ENCODE measurements at regions not wholly inside any gene's neighbourhood (a gene's known extent, or its start where the extent isn't known, plus 50 kb on each side); places are given as distances from the start of the nearest gene placed in this dataset.
A peak's percentile ranks its signal among the peaks of the same experiment; 100 is the strongest.
"Not testable (repeated sequence)": the region's sequence is repeated elsewhere in the genome, so short reads cannot be mapped to it uniquely, and the experiment has no call there.

GRCh38 chr3:144494651-144495050, 523.0 kb downstream of the DIPK2A start:
- not testable (repeated sequence) for H3K4me1 ChIP-seq (ENCODE audit: insufficient read depth); H3K4me3 Mint-ChIP-seq; DNase-seq (ENCODE audit: low spot score); H3K27ac Mint-ChIP-seq; H3K79me2 ChIP-seq (replicated peaks; ENCODE audit: insufficient read depth); ATAC-seq; H3K27ac ChIP-seq (ENCODE audit: low read depth); H2AFZ ChIP-seq; H3K36me3 ChIP-seq (ENCODE audit: insufficient read depth); H3K9me3 Mint-ChIP-seq; H3K9me2 ChIP-seq (ENCODE audit: insufficient read depth); H3K27me3 Mint-ChIP-seq (ENCODE audit: insufficient read depth, low read depth, poor library complexity); H3K4me3 ChIP-seq; H3F3A ChIP-seq (replicated peaks; ENCODE audit: low read depth); H3K4me2 ChIP-seq; H3K27me3 ChIP-seq (ENCODE audit: insufficient read depth); H3K36me3 Mint-ChIP-seq (ENCODE audit: low read depth); H4K20me1 ChIP-seq (replicated peaks; ENCODE audit: insufficient read depth)
- peaks cover 12% of the 10 kb centered on the region for H3K4me1 Mint-ChIP-seq
- TF ChIP-seq CTCF (conservative IDR thresholded peaks at IDR 0.05; ENCODE audit: low read depth in 2 of 2) = 0 out of 4 replicates have a peak, but pooled peaks of 1 of the 2 experiments have one; percentile 11

- no peaks in the 10 kb centered on the region for H3K27me3 Mint-ChIP-seq (ENCODE audit: insufficient read depth, low read depth, poor library complexity)
- H3K9me2 ChIP-seq (ENCODE audit: insufficient read depth) = peaks cover 4% of the 10 kb centered on the region; the same call in 1 of the 2 replicates
- H3K36me3 ChIP-seq (ENCODE audit: insufficient read depth) = no peaks in the 10 kb centered on the region
- no peaks in the 10 kb centered on the region for H3K4me1 ChIP-seq (ENCODE audit: insufficient read depth)
- ATAC-seq (no peak), DNase-seq (ENCODE audit: low spot score) (no peak)
- H3K9me3 Mint-ChIP-seq = no peaks in the 10 kb centered on the region
- H2AFZ ChIP-seq = 0 out of 2 replicates have a peak overlapping the region, but pooled peaks have one; percentile 60
- H3K4me1 Mint-ChIP-seq = peaks cover 10% of the 10 kb centered on the region
- no peaks in the 10 kb centered on the region for H3K27me3 ChIP-seq (ENCODE audit: insufficient read depth)
- H3F3A ChIP-seq (replicated peaks; ENCODE audit: low read depth) = no peaks in the 10 kb centered on the region
- H3K79me2 ChIP-seq (replicated peaks; ENCODE audit: insufficient read depth) = no peaks in the 10 kb centered on the region
- no peak overlapping the region for H3K27ac Mint-ChIP-seq
- H3K4me2 ChIP-seq = no peak overlapping the region
- no peak overlapping the region for H3K27ac ChIP-seq (ENCODE audit: low read depth)
- H3K36me3 Mint-ChIP-seq (ENCODE audit: low read depth) = no peaks in the 10 kb centered on the region
- H3K4me3 Mint-ChIP-seq = no peak overlapping the region
- no peaks in the 10 kb centered on the region for H4K20me1 ChIP-seq (replicated peaks; ENCODE audit: insufficient read depth)
- no peak overlapping the region for H3K4me3 ChIP-seq
- no peak for TF ChIP-seq REST (IDR thresholded peaks at IDR 0.05; ENCODE audit: unreplicated experiment)
- TF ChIP-seq ZNF331 (CRISPR knock-in tag; IDR thresholded peaks at IDR 0.05; ENCODE audit: low read depth) = no peak
- no peak for TF ChIP-seq JUNB (IDR thresholded peaks at IDR 0.05; ENCODE audit: unreplicated experiment)
- TF ChIP-seq EZH2 (IDR thresholded peaks at IDR 0.05; ENCODE audit: low read depth, unreplicated experiment) = no peak
- TF ChIP-seq CREB1 (CRISPR knock-in tag; IDR thresholded peaks at IDR 0.05; ENCODE audit: low read depth) = no peak
- TF ChIP-seq POLR2AphosphoS5 (IDR thresholded peaks at IDR 0.05; ENCODE audit: low read depth) = no peak
- TF ChIP-seq ZNF114 (CRISPR knock-in tag; IDR thresholded peaks at IDR 0.05) = no peak
- no peak for TF ChIP-seq STAT1 (IDR thresholded peaks at IDR 0.05; ENCODE audit: unreplicated experiment)
- TF ChIP-seq EZH2phosphoT487 (IDR thresholded peaks at IDR 0.05; ENCODE audit: unreplicated experiment) = no peak
- TF ChIP-seq NANOG (IDR thresholded peaks at IDR 0.05; ENCODE audit: borderline replicate concordance) = no peak
- TF ChIP-seq ETS1 (IDR thresholded peaks at IDR 0.05) = no peak
These were observed 524.7 kb downstream of the DIPK2A start for GRCh38 chr3:144496141-144496835.
